GM18858 (cell line): ENCODE measurements at regions not wholly inside any gene's neighbourhood (a gene's known extent, or its start where the extent isn't known, plus 50 kb on each side); places are given as distances from the start of the nearest gene placed in this dataset.
"Not testable (repeated sequence)": the region's sequence is repeated elsewhere in the genome, so short reads cannot be mapped to it uniquely, and the experiment has no call there.

Source experiments
- ATAC-seq: cut with Tn5 transposase; IDR thresholded peaks from one replicate; pipeline ENCODE4 v1.9.1; 2021; ENCODE audit not compliant: unreplicated experiment

GRCh38 chr4:111020961-111021360 is 398.1 kb upstream of the PITX2 start:
- no peak for ATAC-seq

- no peak for ATAC-seq
Measured at GRCh38 chr4:111022758-111023157, 399.9 kb upstream of the PITX2 start.

GRCh38 chr4:111027526-111027925 is 404.6 kb upstream of the PITX2 start:
- no peak for ATAC-seq

- no peak for ATAC-seq
Measured at GRCh38 chr4:111028795-111029194, 405.9 kb upstream of the PITX2 start.

- no peak for ATAC-seq
Measured at GRCh38 chr4:111031001-111031579, 408.2 kb upstream of the PITX2 start.

GRCh38 chr4:111031596-111031995 is 408.7 kb upstream of the PITX2 start:
- no peak for ATAC-seq

- ATAC-seq, result no peak
Measured at GRCh38 chr4:111037591-111038360, 414.9 kb upstream of the PITX2 start.

GRCh38 chr4:111040904-111041303 is 418.0 kb upstream of the PITX2 start:
- no peak for ATAC-seq

- ATAC-seq, result no peak
Measured at GRCh38 chr4:111043286-111043685, 420.4 kb upstream of the PITX2 start.

GRCh38 chr4:111045992-111046391 is 423.1 kb upstream of the PITX2 start:
- no peak for ATAC-seq

- no peak for ATAC-seq
Measured at GRCh38 chr4:111046811-111047210, 423.9 kb upstream of the PITX2 start.

- ATAC-seq, result no peak
Measured at GRCh38 chr4:111048316-111048715, 425.4 kb upstream of the PITX2 start.

GRCh38 chr4:111064342-111064993 is 441.6 kb upstream of the PITX2 start:
- peak; percentile 71 for ATAC-seq

- ATAC-seq, result no peak
Measured at GRCh38 chr4:111066001-111066400, 443.1 kb upstream of the PITX2 start.

- ATAC-seq, result no peak
Measured at GRCh38 chr4:111066447-111066846, 443.6 kb upstream of the PITX2 start.

GRCh38 chr4:111066887-111067286 is 444.0 kb upstream of the PITX2 start:
- ATAC-seq, result no peak

GRCh38 chr4:111068883-111069282 is 446.0 kb upstream of the PITX2 start:
- ATAC-seq, result no peak

- ATAC-seq, result no peak
Measured at GRCh38 chr4:111070390-111070789, 447.5 kb upstream of the PITX2 start.

- ATAC-seq, result no peak
Measured at GRCh38 chr4:111074523-111075114, 451.7 kb upstream of the PITX2 start.

- not testable (repeated sequence) for ATAC-seq
Measured at GRCh38 chr4:111076299-111076698, 453.4 kb upstream of the PITX2 start.

- ATAC-seq, result no peak
Measured at GRCh38 chr4:111108153-111108552, 485.3 kb upstream of the PITX2 start.

GRCh38 chr4:111113591-111113990 is 490.7 kb upstream of the PITX2 start:
- ATAC-seq, result no peak
